Peyer's patch (tissue), 4 donors: ENCODE measurements at regions not wholly inside any gene's neighbourhood (a gene's known extent, or its start where the extent isn't known, plus 50 kb on each side); places are given as distances from the start of the nearest gene placed in this dataset.

ENCODE experiments used
- POLR2A ChIP-seq, 2 donors: fragments of 450-650 bp; IDR thresholded peaks; one replicate each; pipeline ENCODE4 v1.5.1; 2017; ENCODE audit warnings: antibody characterized with exemption in 2 of 2, mild to moderate bottlenecking in 2 of 2, moderate library complexity in 2 of 2
- TF ChIP-seq, protein P1 (sequence below), 6 experiments: fragments of 450-650 bp in 4 of 6; fragments of 200-600 bp in 2 of 6; sonication (generic) in 1 of 6; IDR thresholded peaks; one replicate each; pipeline ENCODE4 v1.5.1; 2017 to 2019; ENCODE audit warnings: antibody characterized with exemption in 6 of 6, mild to moderate bottlenecking in 3 of 6, moderate library complexity in 1 of 6

DNA sequence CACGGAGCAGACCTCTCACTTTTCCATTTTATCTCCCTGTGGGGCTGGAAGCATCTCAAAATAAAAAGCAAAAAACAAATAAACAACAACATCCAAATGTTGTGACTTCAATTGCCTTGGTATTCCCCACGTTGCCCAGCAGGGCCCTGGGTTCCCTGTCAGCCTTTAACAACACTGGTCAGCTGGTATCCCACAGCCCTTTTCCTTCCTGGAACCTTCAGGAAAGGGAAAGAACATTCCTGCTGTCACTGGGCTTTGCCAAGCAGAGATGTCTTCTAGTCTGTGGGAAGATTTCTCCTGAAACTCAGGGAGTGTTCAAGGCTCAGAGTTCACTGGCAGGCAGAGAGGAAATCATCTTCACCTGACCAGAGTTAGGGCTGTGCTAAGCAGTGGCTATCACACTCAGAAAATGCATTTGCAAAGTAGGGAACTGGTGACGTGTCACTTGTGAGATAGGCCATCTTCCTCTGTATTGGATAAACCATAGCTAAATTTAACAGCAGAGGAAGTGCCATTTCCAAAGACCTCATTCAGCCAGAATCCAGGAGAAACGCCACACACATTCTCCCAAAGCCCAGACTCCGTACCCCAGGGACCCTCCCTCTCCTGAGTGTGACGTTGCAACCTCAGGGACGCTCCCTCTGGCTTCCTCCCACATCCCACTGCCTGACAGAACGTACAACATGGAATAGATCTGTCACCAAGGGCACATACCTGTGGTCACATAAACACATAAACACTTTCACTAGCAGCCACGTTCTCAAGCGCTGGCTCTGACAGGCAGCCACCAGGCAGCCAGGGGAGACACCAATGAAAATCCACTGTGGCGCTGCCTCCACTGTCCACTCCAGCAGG, 274.0 kb upstream of the DAPK1 start:
- TF ChIP-seq, protein P1, sequence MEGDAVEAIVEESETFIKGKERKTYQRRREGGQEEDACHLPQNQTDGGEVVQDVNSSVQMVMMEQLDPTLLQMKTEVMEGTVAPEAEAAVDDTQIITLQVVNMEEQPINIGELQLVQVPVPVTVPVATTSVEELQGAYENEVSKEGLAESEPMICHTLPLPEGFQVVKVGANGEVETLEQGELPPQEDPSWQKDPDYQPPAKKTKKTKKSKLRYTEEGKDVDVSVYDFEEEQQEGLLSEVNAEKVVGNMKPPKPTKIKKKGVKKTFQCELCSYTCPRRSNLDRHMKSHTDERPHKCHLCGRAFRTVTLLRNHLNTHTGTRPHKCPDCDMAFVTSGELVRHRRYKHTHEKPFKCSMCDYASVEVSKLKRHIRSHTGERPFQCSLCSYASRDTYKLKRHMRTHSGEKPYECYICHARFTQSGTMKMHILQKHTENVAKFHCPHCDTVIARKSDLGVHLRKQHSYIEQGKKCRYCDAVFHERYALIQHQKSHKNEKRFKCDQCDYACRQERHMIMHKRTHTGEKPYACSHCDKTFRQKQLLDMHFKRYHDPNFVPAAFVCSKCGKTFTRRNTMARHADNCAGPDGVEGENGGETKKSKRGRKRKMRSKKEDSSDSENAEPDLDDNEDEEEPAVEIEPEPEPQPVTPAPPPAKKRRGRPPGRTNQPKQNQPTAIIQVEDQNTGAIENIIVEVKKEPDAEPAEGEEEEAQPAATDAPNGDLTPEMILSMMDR (IDR thresholded peaks at IDR 0.05) = no peak
- TF ChIP-seq POLR2A (IDR thresholded peaks at IDR 0.05) = no peak
